ENCODE measurements at regions not wholly inside any gene's neighbourhood (a gene's known extent, or its start where the extent isn't known, plus 50 kb on each side); places are given as distances from the start of the nearest gene placed in this dataset.
"Not testable (repeated sequence)": the region's sequence is repeated elsewhere in the genome, so short reads cannot be mapped to it uniquely, and the experiment has no call there.

- DNase-seq = no peak
Observed at GRCh38 chr2:195534971-195535370, 122.1 kb upstream of the SLC39A10 start.

GRCh38 chr2:195533771-195534642 lies 123.0 kb upstream of the SLC39A10 start:
- no peak for DNase-seq

DNA sequence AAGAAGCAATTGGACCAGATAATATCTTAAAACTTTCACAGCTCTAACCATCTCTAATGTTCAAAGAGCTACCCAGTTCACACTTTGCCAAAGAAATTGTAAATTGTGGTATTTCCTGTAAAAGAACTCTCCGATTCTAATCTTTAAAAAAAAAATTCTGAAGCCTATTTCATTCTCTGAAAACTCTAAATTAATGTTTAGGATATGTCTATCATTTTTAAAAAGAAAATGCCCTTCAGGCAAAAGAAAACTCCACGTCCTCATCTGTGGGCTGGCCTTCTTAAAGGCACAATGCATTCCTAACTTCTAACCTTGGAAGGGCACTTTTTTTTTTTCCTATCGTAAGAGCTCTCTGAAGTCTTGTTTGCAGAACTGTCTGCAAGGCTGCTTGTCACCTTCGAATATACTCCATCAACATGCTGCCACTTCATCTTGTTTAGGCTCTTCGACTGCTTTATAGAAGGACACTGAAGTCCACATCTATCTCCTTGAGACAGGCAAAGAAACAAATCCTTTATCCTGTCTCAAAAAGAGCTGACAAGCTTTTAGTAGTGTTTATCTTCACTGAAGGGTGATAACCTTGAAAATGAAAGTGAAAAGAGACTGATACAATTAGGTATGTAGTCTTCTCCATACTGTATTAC lies 124.3 kb upstream of the SLC39A10 start:
- DNase-seq = no peak

DNA sequence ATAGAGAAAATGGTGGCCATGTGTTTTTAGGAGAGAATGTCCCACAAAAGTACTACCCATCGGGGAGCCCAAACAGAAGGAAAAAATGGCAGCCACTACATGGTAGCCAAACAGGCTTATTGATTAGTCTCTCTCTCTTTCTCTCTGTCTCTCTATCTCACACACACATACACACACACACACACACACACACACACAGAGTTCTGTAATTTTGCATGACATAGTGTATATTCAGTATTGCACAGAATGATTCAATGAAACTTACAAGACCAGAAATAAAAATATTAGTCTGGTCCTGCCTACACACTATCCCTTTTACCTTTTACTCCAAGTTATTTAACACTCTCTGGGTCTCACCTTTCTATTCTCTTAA lies 124.8 kb upstream of the SLC39A10 start:
- DNase-seq = no peak

- no peak for DNase-seq
Observed at GRCh38 chr2:195531754-195532153, 125.3 kb upstream of the SLC39A10 start.

- DNase-seq = not testable (repeated sequence)
Observed at GRCh38 chr2:195523242-195523641, 133.8 kb upstream of the SLC39A10 start.

GRCh38 chr2:195521589-195521988 lies 135.4 kb upstream of the SLC39A10 start:
- no peak for DNase-seq

DNA sequence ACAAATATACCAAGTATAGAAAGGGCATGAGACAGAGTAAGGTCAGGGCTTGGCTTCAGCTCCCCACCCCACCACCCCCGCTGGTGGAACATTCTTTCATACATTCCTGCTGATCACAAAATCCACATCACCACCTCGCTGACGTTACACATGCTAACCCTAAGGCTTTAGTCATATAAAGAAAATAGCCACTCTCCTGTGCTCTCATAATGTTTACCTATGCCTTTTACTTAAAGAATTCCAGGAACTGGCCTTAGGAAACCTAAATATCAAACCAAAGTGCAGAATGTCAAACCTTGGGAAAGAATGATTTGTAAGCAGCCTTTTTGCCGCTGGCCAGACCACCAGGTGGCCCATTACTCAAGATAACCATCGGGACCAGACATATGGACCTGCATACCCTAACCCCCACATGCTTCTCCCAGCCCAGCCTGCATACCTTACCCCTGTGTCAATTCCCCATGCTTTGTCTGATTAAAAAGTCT lies 136.3 kb upstream of the SLC39A10 start:
- no peak for DNase-seq

- no peak for DNase-seq
Observed at GRCh38 chr2:195515551-195515950, 141.5 kb upstream of the SLC39A10 start.

- DNase-seq = no peak
Observed at GRCh38 chr2:195514365-195514764, 142.7 kb upstream of the SLC39A10 start.

DNA sequence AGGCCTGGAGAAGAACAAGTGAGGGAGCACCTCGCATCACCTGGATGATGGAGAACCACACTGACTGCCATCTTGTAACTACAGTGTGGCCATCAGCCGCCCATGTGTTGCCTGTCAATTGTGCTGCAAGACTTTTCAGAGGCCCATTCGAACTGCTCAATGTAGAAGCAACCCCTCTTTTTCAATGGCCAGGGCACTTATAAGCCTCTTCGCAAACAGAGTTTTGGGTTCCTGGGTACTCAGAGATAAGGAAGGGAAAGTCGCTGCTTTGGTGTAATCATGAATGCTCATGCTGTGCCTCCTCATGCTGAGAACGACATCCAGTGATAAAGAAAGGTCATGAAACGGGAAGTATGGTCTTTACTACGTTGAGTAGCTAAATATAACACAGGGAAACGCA lies 143.9 kb upstream of the SLC39A10 start:
- DNase-seq = no peak

- no peak for DNase-seq
Observed at GRCh38 chr2:195509551-195509950, 147.5 kb upstream of the SLC39A10 start.

DNA sequence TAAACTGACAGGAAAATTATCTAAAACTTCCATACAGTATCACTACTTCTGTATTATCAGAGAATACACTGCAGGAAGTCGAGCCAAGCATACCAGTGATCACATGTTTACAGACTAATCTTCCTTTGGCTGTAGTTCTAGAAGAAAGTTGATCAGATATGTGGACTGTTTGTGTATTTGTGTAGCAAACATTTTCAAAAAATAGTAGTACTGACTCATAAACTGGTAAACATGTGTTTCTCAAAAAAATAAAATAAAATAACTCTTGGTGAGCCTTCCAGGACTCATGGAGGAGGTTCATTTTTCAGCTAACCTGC lies 148.9 kb upstream of the SLC39A10 start:
- DNase-seq = no peak

- DNase-seq = no peak
Observed at GRCh38 chr2:195507447-195508138, 149.4 kb upstream of the SLC39A10 start.

GRCh38 chr2:195505701-195506100 lies 151.3 kb upstream of the SLC39A10 start:
- DNase-seq = no peak

DNA sequence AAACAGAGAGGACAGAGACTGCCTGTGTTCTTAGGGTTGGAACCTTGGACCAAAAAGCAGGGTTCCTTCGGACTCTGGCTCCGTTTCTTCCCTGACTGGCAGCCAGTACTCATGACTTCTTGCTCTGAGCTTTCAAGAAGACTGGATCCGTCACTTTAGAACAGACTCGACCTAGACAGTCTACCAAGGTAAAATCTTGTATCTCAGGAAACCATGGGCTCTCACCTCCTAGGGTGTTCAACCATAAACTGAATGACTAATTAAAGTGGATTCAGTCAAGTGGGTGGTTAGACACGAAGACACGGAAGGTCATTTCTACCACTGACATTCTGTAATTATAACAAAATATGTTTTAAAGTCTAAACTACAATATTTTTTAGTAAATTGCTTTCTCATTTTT lies 153.8 kb upstream of the SLC39A10 start:
- DNase-seq = no peak

DNA sequence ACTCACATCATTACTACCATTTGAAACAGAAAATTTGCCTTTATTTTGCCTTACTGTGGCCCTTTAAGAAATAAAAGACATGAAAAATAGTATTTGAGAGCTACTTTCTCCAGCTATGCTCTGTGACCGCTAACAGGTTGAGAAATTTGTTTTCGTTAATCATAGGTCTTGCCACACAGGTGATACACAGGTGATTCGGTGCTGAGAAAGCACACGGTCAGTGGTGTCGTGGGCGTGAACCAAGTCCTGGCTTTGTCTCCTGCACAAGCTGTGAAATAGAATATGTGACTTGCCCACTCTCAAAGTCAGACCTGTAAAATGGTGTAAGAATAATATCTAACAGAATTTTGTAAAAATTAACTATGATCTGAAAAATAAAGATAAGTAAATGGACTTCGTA lies 155.3 kb upstream of the SLC39A10 start:
- no peak for DNase-seq

- DNase-seq = peak; percentile 10
Observed at GRCh38 chr2:195500879-195501278, 156.1 kb upstream of the SLC39A10 start.

- no peak for DNase-seq
Observed at GRCh38 chr2:195498839-195499490, 158.1 kb upstream of the SLC39A10 start.

DNA sequence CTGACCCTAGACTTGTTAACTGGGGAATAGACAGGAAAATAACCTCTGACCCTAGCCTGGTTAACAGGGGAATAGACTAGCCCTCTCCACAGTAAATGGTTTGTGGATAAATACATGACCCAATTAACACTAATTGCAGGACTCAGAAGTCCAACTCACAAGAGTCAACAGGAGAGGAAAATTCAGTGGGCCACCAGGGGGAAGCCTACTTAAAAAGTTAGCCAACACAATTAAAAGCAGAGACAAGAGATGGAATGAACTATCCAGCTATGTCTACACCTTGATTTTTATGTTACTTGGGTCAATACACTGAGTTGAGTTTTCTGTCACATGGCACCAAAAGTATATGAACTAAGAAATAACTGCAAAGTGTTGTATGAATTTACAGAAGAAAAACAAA lies 158.8 kb upstream of the SLC39A10 start:
- no peak for DNase-seq

DNA sequence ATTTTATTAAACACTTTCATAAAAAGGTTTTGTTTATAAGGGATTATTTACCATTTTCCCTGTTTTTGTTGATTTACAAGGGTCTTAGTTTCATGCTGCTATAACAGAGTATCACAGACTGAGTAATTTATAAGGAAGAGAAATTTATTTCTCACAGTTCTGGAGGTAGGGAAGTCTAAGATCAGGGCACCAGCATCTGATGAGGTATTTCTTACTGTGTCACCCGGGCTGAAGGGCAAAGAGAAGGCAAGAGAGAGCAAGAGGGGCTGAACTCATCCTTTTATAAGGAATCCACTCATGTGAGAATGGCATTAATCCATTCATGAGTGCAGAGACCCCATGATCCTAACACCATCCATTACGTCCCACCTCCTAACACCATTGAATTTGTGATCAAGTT lies 160.0 kb upstream of the SLC39A10 start:
- no peak for DNase-seq

DNA sequence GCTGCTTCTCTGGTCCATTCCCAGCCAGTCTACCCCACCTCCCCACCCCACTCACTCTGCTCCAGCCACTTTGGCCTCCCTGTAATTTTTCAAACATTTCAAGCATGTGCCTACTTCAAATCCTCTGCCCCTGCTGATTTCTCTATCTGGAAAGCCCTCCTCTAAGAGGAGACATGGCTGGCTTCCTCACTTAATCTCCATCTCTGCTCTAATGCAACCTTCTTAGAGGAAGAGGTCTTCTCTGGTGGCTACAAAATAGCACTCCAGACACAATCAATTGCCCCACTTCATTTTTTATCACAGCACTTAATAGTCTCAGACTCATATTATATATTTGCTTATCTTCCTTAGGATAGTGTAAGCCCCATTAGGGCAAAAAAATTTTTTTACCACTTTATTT lies 161.1 kb upstream of the SLC39A10 start:
- DNase-seq = no peak

GRCh38 chr2:195495351-195495750 lies 161.7 kb upstream of the SLC39A10 start:
- no peak for DNase-seq

All from NCI-H1694 treated with DMSO at 0.1 percent for 48 hours (cell line).